ENCODE measurements at regions not wholly inside any gene's neighbourhood (a gene's known extent, or its start where the extent isn't known, plus 50 kb on each side); places are given as distances from the start of the nearest gene placed in this dataset.

GRCh38 chr7:68433462-68434070 is 1164.7 kb upstream of the AUTS2 start:
- TF ChIP-seq CTCF (IDR thresholded peaks at IDR 0.05; ENCODE audit: insufficient read depth, low read length, missing control alignments), result no peak
- POLR2A ChIA-PET, result no interaction called here
- CTCF ChIA-PET, result interaction anchor here (0.6 kb wide), 1 partner anchor 413 kb away, joined by 4 read pairs; no protein-coding TSS in a partner anchor
- peak; percentile 31 for DNase-seq (ENCODE audit: low read depth, low spot score)
- H3K4me3 ChIP-seq (ENCODE audit: low read depth, low read length), result no peak overlapping the region

- ChIA-PET CTCF (interaction anchor here (0.8 to 1.1 kb wide), 2 partner anchors 10 to 13 kb away, joined by 3 to 5 read pairs; no protein-coding TSS in a partner anchor), POLR2A (no interaction called here)
- DNase-seq (ENCODE audit: low read depth, low spot score), result no peak
- no peak for TF ChIP-seq CTCF (IDR thresholded peaks at IDR 0.05; ENCODE audit: insufficient read depth, low read length, missing control alignments)
- no peak overlapping the region for H3K4me3 ChIP-seq (ENCODE audit: low read depth, low read length)
Measured at GRCh38 chr7:68434857-68435256, 1163.4 kb upstream of the AUTS2 start.

GRCh38 chr7:68438016-68438415 is 1160.3 kb upstream of the AUTS2 start:
- TF ChIP-seq CTCF (IDR thresholded peaks at IDR 0.05; ENCODE audit: insufficient read depth, low read length, missing control alignments), result no peak
- ChIA-PET CTCF (no interaction called here), POLR2A (no interaction called here)
- no peak for DNase-seq (ENCODE audit: low read depth, low spot score)
- no peak overlapping the region for H3K4me3 ChIP-seq (ENCODE audit: low read depth, low read length)

- no peak for DNase-seq (ENCODE audit: low read depth, low spot score)
- ChIA-PET POLR2A (no interaction called here), CTCF (no interaction called here)
- no peak overlapping the region for H3K4me3 ChIP-seq (ENCODE audit: low read depth, low read length)
- TF ChIP-seq CTCF (IDR thresholded peaks at IDR 0.05; ENCODE audit: insufficient read depth, low read length, missing control alignments), result no peak
Measured at GRCh38 chr7:68438811-68439210, 1159.5 kb upstream of the AUTS2 start.

GRCh38 chr7:68439897-68440296 is 1158.4 kb upstream of the AUTS2 start:
- ChIA-PET CTCF (no interaction called here), POLR2A (no interaction called here)
- H3K4me3 ChIP-seq (ENCODE audit: low read depth, low read length), result no peak overlapping the region
- DNase-seq (ENCODE audit: low read depth, low spot score), result no peak
- TF ChIP-seq CTCF (IDR thresholded peaks at IDR 0.05; ENCODE audit: insufficient read depth, low read length, missing control alignments), result no peak

- POLR2A ChIA-PET, result no interaction called here
- CTCF ChIA-PET, result no interaction called here
- no peak for DNase-seq (ENCODE audit: low read depth, low spot score)
- H3K4me3 ChIP-seq (ENCODE audit: low read depth, low read length), result no peak overlapping the region
- TF ChIP-seq CTCF (IDR thresholded peaks at IDR 0.05; ENCODE audit: insufficient read depth, low read length, missing control alignments), result no peak
Measured at GRCh38 chr7:68440866-68441265, 1157.4 kb upstream of the AUTS2 start.
